ENCODE measurements at regions not wholly inside any gene's neighbourhood (a gene's known extent, or its start where the extent isn't known, plus 50 kb on each side); places are given as distances from the start of the nearest gene placed in this dataset.

DNA sequence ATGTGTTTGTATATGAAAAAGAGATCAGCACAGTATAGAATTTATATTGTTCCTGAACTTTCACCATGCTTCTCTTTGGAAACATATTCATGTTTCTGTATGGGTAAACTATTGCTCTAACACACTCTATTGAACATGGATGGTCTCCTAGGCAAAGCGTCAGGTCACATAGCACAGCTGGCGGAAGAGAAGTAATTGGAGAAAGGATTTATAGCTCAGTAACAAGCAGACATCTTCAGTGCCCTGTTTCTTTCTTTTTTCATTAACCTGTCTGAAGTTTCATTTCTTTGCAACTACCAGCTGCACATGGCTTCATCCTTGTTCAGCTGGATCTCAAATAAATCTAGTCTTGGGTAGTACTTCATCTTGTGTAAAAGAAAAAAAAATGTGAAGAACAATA is 84.4 kb upstream of the TRPC6 start:
- H3K27me3 ChIP-seq: no peaks in the 10 kb centered on the region
- no peaks in the 10 kb centered on the region for H3K36me3 ChIP-seq
- no peaks in the 10 kb centered on the region for H3K9me3 ChIP-seq (ENCODE audit: low read depth)
- H3K4me3 ChIP-seq: no peak overlapping the region
- TF ChIP-seq CTCF (IDR thresholded peaks at IDR 0.05; ENCODE audit: low read depth, low read length): no peak
- H3K4me1 ChIP-seq (ENCODE audit: low read depth): no peaks in the 10 kb centered on the region
- H3K27ac ChIP-seq: no peak overlapping the region
- DNase-seq (ENCODE audit: low read depth in 1 of 2, low spot score in 1 of 2): no peak

DNA sequence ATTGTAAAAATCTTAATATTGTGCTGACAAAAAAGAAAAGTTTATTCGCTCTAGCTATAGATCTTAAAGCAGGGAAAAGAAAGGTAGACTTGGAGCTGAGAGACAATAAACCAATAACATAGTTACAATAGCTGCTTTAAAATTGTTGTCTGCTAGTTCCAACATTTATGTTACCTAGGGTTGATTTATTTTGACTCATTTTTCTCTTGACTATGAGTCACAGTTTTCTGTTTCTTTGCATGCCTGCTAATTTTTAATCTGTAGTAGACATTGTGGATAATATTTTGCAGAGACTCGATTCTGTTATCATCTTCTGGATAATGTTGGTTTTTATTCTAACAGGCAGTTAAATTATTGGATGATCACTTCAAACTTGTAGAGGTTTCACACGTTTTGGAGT is 83.1 kb upstream of the TRPC6 start:
- no peaks in the 10 kb centered on the region for H3K36me3 ChIP-seq
- H3K4me1 ChIP-seq (ENCODE audit: low read depth): no peaks in the 10 kb centered on the region
- H3K27ac ChIP-seq: no peak overlapping the region
- no peaks in the 10 kb centered on the region for H3K27me3 ChIP-seq
- no peak for TF ChIP-seq CTCF (IDR thresholded peaks at IDR 0.05; ENCODE audit: low read depth, low read length)
- no peak for DNase-seq (ENCODE audit: low read depth in 1 of 2, low spot score in 1 of 2)
- H3K9me3 ChIP-seq (ENCODE audit: low read depth): no peaks in the 10 kb centered on the region
- no peak overlapping the region for H3K4me3 ChIP-seq

DNA sequence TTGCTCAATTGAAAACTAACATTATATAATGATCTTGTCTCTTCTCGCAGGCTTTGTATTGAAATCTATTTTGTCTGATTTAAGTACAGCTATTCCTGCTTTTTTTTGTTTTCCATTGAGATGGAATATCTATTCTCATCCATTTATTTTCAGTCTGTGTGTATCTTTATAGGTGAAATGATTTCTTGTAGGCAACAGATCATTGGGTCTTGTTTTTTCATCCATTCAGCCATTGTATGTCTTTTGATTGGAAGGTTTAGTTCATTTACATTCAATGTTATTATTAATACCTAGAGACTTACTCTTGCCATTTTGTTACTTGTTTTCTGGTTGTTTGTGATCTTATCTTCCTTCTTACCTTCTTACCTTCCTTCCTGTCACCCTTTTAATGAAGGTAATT is 77.8 kb upstream of the TRPC6 start:
- no peaks in the 10 kb centered on the region for H3K4me1 ChIP-seq (ENCODE audit: low read depth)
- TF ChIP-seq CTCF (IDR thresholded peaks at IDR 0.05; ENCODE audit: low read depth, low read length): no peak
- no peak for DNase-seq (ENCODE audit: low read depth in 1 of 2, low spot score in 1 of 2)
- H3K27me3 ChIP-seq: no peaks in the 10 kb centered on the region
- no peak overlapping the region for H3K4me3 ChIP-seq
- H3K36me3 ChIP-seq: no peaks in the 10 kb centered on the region
- H3K27ac ChIP-seq: no peak overlapping the region
- no peaks in the 10 kb centered on the region for H3K9me3 ChIP-seq (ENCODE audit: low read depth)

Measured in cardiac muscle cell (in vitro differentiated cells and primary cell).